ENCODE measurements at regions not wholly inside any gene's neighbourhood (a gene's known extent, or its start where the extent isn't known, plus 50 kb on each side); places are given as distances from the start of the nearest gene placed in this dataset.

DNA sequence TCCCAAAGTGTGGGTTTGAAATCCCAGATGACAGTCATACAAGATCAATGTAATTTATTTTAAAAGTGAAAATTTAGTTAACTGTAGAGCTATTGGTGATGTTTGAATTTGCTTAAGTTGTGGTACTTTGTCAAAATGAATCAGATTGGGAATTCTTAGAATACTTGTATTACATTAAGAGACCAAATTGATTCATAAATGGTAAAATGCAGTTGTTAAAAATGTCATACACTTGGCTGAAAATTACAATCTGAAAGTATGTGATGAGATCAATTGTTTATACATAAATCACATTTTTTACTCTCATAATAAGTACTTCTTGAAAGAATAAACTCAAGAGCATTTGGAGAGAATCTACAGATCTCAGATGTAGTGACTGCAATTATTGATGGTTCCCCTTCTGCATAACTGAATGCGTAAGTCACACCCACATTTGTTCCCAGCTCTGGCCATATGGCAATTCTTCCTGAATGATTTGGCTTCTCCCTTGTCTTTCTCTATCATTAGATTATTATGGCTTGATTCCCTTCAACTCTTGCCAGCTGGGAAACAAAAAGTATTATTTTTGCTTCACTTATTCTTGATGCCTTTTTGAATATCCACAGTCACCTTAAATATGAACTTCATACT, 558.5 kb downstream of the CPS1 start:
- TF ChIP-seq EP300 (IDR thresholded peaks at IDR 0.05) (no peak), POLR2A (IDR thresholded peaks at IDR 0.05) (no peak)
- TF ChIP-seq, protein P1, sequence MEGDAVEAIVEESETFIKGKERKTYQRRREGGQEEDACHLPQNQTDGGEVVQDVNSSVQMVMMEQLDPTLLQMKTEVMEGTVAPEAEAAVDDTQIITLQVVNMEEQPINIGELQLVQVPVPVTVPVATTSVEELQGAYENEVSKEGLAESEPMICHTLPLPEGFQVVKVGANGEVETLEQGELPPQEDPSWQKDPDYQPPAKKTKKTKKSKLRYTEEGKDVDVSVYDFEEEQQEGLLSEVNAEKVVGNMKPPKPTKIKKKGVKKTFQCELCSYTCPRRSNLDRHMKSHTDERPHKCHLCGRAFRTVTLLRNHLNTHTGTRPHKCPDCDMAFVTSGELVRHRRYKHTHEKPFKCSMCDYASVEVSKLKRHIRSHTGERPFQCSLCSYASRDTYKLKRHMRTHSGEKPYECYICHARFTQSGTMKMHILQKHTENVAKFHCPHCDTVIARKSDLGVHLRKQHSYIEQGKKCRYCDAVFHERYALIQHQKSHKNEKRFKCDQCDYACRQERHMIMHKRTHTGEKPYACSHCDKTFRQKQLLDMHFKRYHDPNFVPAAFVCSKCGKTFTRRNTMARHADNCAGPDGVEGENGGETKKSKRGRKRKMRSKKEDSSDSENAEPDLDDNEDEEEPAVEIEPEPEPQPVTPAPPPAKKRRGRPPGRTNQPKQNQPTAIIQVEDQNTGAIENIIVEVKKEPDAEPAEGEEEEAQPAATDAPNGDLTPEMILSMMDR (IDR thresholded peaks at IDR 0.05) = no peak
